OCI-LY3 (cell line): ENCODE measurements at regions not wholly inside any gene's neighbourhood (a gene's known extent, or its start where the extent isn't known, plus 50 kb on each side); places are given as distances from the start of the nearest gene placed in this dataset.

Experiments used
- CTCF ChIP-seq: fragments of 200-600, 300-600 bp; sonication (generic); IDR thresholded peaks from 2 replicates; pipeline ENCODE4 v1.5.1; 2014; ENCODE audit warnings: antibody characterized with exemption, low read length, low read depth
- EZH2phosphoT487 ChIP-seq: fragments of 200-600 bp; shearing (Covaris generic); IDR thresholded peaks from 2 replicates; pipeline ENCODE4 v1.6.1; 2018; ENCODE audit warnings: antibody characterized with exemption, mixed run types, low read depth

GRCh38 chr16:65422934-65423333 is 301.1 kb upstream of the CDH11 start:
- TF ChIP-seq CTCF = no peak
- TF ChIP-seq EZH2phosphoT487 = no peak
